Activated naive CD4-positive, alpha-beta T cell treated with anti-CD3 and anti-CD28 coated beads, Interleukin-2, amount 10 ng/mL, durations not matched to agents 7 days and 5 days (primary cell): ENCODE measurements at regions not wholly inside any gene's neighbourhood (a gene's known extent, or its start where the extent isn't known, plus 50 kb on each side); places are given as distances from the start of the nearest gene placed in this dataset.

ENCODE experiments used
- CTCF ChIA-PET: fragments of 350-600 bp; sonication (Branson Sonifier 250); formaldehyde crosslinking; loops from one replicate; lab custom pipeline; 2021; ENCODE audit warnings: antibody characterized with exemption; lab: Charles Lee
- DNase-seq: peaks from one replicate; pipeline ENCODE4 v3.0.0-alpha.2; 2020
- H3K27ac Mint-ChIP-seq: one replicate; pipeline ENCODE4 v1.8.0; 2021; ENCODE audit warnings: mild to moderate bottlenecking, moderate library complexity, mixed read lengths
- H3K27me3 Mint-ChIP-seq: one replicate; pipeline ENCODE4 v1.8.0; 2021; ENCODE audit warnings: mild to moderate bottlenecking, mixed read lengths
- H3K36me3 Mint-ChIP-seq: one replicate; pipeline ENCODE4 v1.8.0; 2021; ENCODE audit warnings: mixed read lengths
- H3K4me1 Mint-ChIP-seq: one replicate; pipeline ENCODE4 v1.8.0; 2021; ENCODE audit warnings: mixed read lengths
- H3K4me3 Mint-ChIP-seq: one replicate; pipeline ENCODE4 v1.8.0; 2021; ENCODE audit warnings: mild to moderate bottlenecking, moderate library complexity, mixed read lengths
- H3K9me3 Mint-ChIP-seq: one replicate; pipeline ENCODE4 v1.8.0; 2021; ENCODE audit warnings: mixed read lengths

DNA sequence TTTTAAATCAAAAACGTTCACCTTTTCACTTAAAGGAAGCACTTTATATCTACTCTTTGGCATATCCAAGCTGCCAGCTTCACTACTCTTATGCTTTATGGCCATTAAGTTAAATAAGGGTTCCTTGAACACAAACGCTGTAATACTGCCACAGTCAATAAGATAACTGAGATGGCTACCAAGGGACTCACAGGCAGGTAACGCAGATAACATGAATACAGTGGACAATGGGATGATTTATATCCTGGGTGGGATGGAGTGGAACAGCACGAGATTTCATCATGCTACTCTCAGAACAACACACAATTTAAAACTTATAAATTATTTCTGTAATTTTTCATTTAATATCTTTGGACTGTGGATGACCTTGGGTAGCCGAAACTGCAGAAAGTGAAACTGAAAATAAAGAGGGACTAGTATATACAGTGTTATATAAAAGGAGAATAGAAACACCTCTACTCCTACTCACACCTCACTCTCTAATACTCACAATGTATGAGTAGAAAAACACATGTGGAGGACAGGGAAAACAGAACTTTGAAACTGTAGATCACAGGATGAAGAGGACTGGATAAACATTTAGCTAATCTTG, 367.3 kb downstream of the C12orf50 start:
- Mint-ChIP-seq H3K27ac (no peak overlapping the region), H3K4me3 (peak overlapping the region; percentile 37), H3K36me3 (no peaks in the 10 kb centered on the region), H3K4me1 (peaks cover 2% of the 10 kb centered on the region), H3K9me3 (no peaks in the 10 kb centered on the region), H3K27me3 (no peaks in the 10 kb centered on the region)
- DNase-seq: no peak
- CTCF ChIA-PET: no interaction called here

DNA sequence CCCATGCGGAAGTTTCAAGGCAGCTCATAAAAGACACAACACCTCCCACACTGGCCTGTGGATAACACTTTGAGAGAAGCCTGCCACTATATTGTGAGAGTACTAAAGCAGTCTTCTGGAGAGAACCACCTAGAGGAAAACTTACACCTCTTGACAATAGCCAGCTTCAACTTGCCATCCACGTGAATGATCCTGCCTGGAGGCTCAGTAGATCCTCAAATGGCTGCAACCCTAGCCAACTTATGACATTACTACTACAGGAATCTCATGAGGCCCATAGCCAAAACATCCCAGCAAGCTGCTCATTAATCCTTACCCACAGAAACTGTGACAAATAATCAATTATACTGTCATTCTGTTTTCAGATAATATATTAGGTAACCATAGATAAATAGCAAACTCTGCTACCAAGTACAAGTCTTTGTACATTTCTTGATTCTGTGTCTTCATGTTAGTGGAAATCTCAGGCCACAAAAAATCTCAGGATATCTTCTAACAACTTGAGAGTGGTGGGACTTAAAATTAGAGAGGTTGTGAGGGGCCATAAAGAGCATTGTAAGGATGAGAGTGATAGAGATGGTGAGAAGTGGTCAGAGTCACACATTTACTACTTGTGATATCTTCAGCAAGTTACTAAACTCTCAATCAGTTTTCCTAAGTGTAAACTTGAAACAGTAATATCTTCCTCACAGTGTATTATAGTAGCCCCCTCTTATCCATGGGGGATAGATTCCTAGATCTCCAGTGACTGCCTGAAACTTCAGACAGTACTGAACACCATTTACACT, 368.0 kb downstream of the C12orf50 start:
- no peak for DNase-seq
- Mint-ChIP-seq H3K36me3 (no peaks in the 10 kb centered on the region), H3K4me1 (peaks cover 2% of the 10 kb centered on the region), H3K27me3 (no peaks in the 10 kb centered on the region), H3K4me3 (no peak overlapping the region), H3K9me3 (no peaks in the 10 kb centered on the region), H3K27ac (no peak overlapping the region)
- CTCF ChIA-PET: no interaction called here

GRCh38 chr12:87660291-87660690, 368.9 kb downstream of the C12orf50 start:
- H3K27me3 Mint-ChIP-seq: no peaks in the 10 kb centered on the region
- CTCF ChIA-PET: no interaction called here

DNA sequence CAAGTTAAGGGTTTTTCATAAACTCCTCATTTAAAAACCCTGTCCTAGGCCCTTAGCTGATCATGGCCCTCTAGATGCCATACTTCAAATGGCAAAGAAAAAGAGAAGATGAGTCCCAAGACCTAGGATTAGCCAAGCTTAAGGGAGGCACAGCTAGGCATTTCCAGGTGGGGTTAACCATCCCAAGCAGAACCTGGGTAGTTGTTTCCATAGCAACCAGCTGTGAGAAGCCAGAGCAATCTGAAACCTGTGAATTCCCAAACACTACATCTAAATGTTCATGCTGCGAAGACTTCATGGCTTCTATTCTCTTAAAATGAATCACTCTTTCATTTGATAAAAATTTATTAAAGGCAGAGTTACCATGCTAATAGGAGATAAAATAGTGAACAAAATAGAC, 372.9 kb downstream of the C12orf50 start:
- Mint-ChIP-seq H3K9me3 (no peaks in the 10 kb centered on the region), H3K27ac (no peak overlapping the region), H3K4me3 (no peak overlapping the region), H3K27me3 (no peaks in the 10 kb centered on the region), H3K36me3 (no peaks in the 10 kb centered on the region), H3K4me1 (no peaks in the 10 kb centered on the region)
- DNase-seq: no peak
- CTCF ChIA-PET: no interaction called here

More at GRCh38 chr12:87660291-87660690, 368.9 kb downstream of the C12orf50 start:
- Mint-ChIP-seq H3K4me1 (peaks cover 2% of the 10 kb centered on the region), H3K9me3 (no peaks in the 10 kb centered on the region), H3K27ac (no peak overlapping the region), H3K36me3 (no peaks in the 10 kb centered on the region), H3K4me3 (no peak overlapping the region)
- DNase-seq: no peak

GRCh38 chr12:87651670-87652425, 377.4 kb downstream of the C12orf50 start:
- DNase-seq: no peak
- Mint-ChIP-seq H3K4me3 (no peak overlapping the region), H3K9me3 (no peaks in the 10 kb centered on the region), H3K36me3 (no peaks in the 10 kb centered on the region), H3K4me1 (no peaks in the 10 kb centered on the region), H3K27me3 (no peaks in the 10 kb centered on the region), H3K27ac (no peak overlapping the region)
- CTCF ChIA-PET: no interaction called here

GRCh38 chr12:87642245-87642644, 387.0 kb downstream of the C12orf50 start:
- H3K36me3 Mint-ChIP-seq: no peaks in the 10 kb centered on the region
- no peaks in the 10 kb centered on the region for H3K27me3 Mint-ChIP-seq
- peaks cover 3% of the 10 kb centered on the region for H3K9me3 Mint-ChIP-seq
- H3K4me1 Mint-ChIP-seq: no peaks in the 10 kb centered on the region
- no peak overlapping the region for H3K4me3 Mint-ChIP-seq
- DNase-seq: no peak
- H3K27ac Mint-ChIP-seq: no peak overlapping the region
- CTCF ChIA-PET: no interaction called here

GRCh38 chr12:87618199-87618598, 411.0 kb downstream of the C12orf50 start:
- Mint-ChIP-seq H3K9me3 (peaks cover 2% of the 10 kb centered on the region), H3K4me3 (no peak overlapping the region), H3K36me3 (no peaks in the 10 kb centered on the region), H3K27me3 (no peaks in the 10 kb centered on the region), H3K4me1 (no peaks in the 10 kb centered on the region), H3K27ac (no peak overlapping the region)
- no peak for DNase-seq
- CTCF ChIA-PET: no interaction called here

DNA sequence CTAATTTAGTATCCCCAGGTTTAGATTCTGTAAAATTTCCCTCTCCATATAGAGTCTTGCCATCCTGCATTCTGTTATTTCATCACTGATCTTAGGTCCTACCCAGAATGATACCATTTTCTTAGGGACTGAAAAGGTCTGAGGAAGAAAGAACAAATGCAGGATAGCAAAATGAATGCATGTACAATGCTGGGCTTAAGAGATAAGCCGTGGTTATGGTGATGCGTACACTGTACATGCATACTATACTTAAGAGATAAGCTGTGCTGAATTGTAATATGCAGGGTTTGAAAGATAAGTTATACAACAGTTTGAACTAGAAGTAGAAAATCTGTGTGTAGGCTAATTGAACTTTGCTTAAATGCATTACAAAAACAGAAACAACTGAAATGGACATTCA, 416.2 kb downstream of the C12orf50 start:
- H3K4me1 Mint-ChIP-seq: no peaks in the 10 kb centered on the region
- no peaks in the 10 kb centered on the region for H3K27me3 Mint-ChIP-seq
- no peak overlapping the region for H3K27ac Mint-ChIP-seq
- no peak overlapping the region for H3K4me3 Mint-ChIP-seq
- DNase-seq: no peak
- H3K36me3 Mint-ChIP-seq: no peaks in the 10 kb centered on the region
- H3K9me3 Mint-ChIP-seq: no peaks in the 10 kb centered on the region
- CTCF ChIA-PET: no interaction called here

DNA sequence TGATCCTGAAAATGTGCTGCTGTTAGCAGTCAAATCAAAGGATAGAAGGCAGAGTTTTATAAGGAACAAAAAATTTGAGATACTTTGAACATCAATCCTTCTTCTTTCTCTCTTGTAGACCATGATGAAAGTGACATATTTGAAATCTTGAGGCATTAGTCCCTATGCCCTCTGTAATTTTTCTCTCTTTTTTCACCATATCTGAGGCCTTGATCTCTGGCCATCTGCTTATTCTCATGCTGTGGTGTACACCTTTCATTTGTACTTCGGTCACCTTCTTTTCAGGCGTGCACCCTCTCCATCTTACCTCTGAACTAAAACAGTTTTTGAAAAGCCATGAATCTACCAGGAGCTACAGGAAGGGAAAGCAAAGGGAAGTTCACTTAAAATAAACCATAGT, 420.9 kb downstream of the C12orf50 start:
- no peak overlapping the region for H3K4me3 Mint-ChIP-seq
- H3K36me3 Mint-ChIP-seq: no peaks in the 10 kb centered on the region
- CTCF ChIA-PET: no interaction called here
- H3K27me3 Mint-ChIP-seq: no peaks in the 10 kb centered on the region
- no peaks in the 10 kb centered on the region for H3K9me3 Mint-ChIP-seq
- no peak for DNase-seq
- H3K27ac Mint-ChIP-seq: no peak overlapping the region
- no peaks in the 10 kb centered on the region for H3K4me1 Mint-ChIP-seq

GRCh38 chr12:87603727-87604126, 425.5 kb downstream of the C12orf50 start:
- CTCF ChIA-PET: no interaction called here

DNA sequence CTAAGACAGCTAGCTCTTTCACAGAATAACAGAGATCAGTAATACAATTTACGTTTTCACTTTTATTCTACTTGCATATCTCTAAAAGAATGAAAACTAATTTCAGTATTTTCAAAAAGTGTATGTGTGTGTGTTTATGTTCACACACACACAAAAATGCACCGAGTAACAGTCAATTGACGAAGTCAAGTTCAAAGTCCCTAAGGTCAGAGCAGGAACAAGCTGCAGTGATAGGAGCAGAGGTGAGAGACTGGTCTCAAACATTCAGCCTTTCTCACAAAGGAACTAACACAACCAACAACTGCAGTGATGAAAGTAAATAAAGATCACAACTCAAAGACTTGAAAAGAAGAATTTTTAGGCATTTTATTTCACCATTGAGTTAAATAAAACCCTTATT, 429.7 kb downstream of the C12orf50 start:
- no peaks in the 10 kb centered on the region for H3K9me3 Mint-ChIP-seq
- H3K4me3 Mint-ChIP-seq: no peak overlapping the region
- H3K27me3 Mint-ChIP-seq: no peaks in the 10 kb centered on the region
- CTCF ChIA-PET: no interaction called here
- no peaks in the 10 kb centered on the region for H3K4me1 Mint-ChIP-seq
- H3K27ac Mint-ChIP-seq: no peak overlapping the region
- no peak for DNase-seq
- no peaks in the 10 kb centered on the region for H3K36me3 Mint-ChIP-seq

More at GRCh38 chr12:87603727-87604126, 425.5 kb downstream of the C12orf50 start:
- H3K9me3 Mint-ChIP-seq: no peaks in the 10 kb centered on the region
- no peaks in the 10 kb centered on the region for H3K4me1 Mint-ChIP-seq
- H3K36me3 Mint-ChIP-seq: no peaks in the 10 kb centered on the region
- no peak overlapping the region for H3K4me3 Mint-ChIP-seq
- no peak overlapping the region for H3K27ac Mint-ChIP-seq
- no peak for DNase-seq
- no peaks in the 10 kb centered on the region for H3K27me3 Mint-ChIP-seq

- H3K4me1 Mint-ChIP-seq: no peaks in the 10 kb centered on the region
- H3K36me3 Mint-ChIP-seq: no peaks in the 10 kb centered on the region
- H3K27me3 Mint-ChIP-seq: no peaks in the 10 kb centered on the region
- H3K4me3 Mint-ChIP-seq: no peak overlapping the region
- H3K9me3 Mint-ChIP-seq: peaks cover 1% of the 10 kb centered on the region
- no peak for DNase-seq
- H3K27ac Mint-ChIP-seq: no peak overlapping the region
- CTCF ChIA-PET: no interaction called here
Observed at GRCh38 chr12:87597114-87597513, 432.1 kb downstream of the C12orf50 start.

GRCh38 chr12:87596636-87597035, 432.6 kb downstream of the C12orf50 start:
- Mint-ChIP-seq H3K36me3 (no peaks in the 10 kb centered on the region), H3K9me3 (peaks cover 1% of the 10 kb centered on the region), H3K4me3 (no peak overlapping the region), H3K27me3 (no peaks in the 10 kb centered on the region), H3K4me1 (no peaks in the 10 kb centered on the region), H3K27ac (no peak overlapping the region)
- no peak for DNase-seq
- CTCF ChIA-PET: no interaction called here

DNA sequence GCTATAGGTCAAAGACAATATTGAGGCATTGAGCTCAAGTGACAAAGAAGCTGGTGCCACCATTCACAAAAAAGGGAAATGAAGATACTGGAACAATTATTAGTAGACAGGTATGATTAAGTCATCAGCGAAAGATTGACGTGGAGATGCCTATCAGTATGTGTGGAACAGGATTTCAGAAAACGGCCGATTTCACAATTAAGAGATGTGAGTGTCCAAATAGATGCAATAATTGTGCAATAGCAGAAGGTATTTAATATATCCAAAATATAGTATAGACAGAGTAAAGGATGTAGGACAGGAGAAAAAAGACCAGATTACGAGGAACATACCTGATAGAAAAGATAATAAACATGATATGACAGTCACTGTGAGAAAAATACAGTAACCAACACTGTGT, 433.1 kb downstream of the C12orf50 start:
- H3K36me3 Mint-ChIP-seq: no peaks in the 10 kb centered on the region
- no peak overlapping the region for H3K4me3 Mint-ChIP-seq
- peaks cover 6% of the 10 kb centered on the region for H3K9me3 Mint-ChIP-seq
- no peaks in the 10 kb centered on the region for H3K27me3 Mint-ChIP-seq
- H3K27ac Mint-ChIP-seq: no peak overlapping the region
- CTCF ChIA-PET: no interaction called here
- DNase-seq: no peak
- no peaks in the 10 kb centered on the region for H3K4me1 Mint-ChIP-seq
